PC-9 (cell line): ENCODE measurements at regions not wholly inside any gene's neighbourhood (a gene's known extent, or its start where the extent isn't known, plus 50 kb on each side); places are given as distances from the start of the nearest gene placed in this dataset.

Experiments used
- BruUV-seq: library from RNA; stranded (reverse); fragments of 400-500 nt; replicated peaks from 2 replicates; lab custom pipeline; 2021; lab: Mats Ljungman, UMichigan
- CTCF ChIA-PET: fragments of 300-600 bp; sonication (Branson Sonifier 250); formaldehyde crosslinking; loops from one replicate; lab custom pipeline; 2022; ENCODE audit warnings: antibody characterized with exemption; lab: Charles Lee
- POLR2A ChIA-PET: fragments of 300-600 bp; sonication (Branson Sonifier 250); formaldehyde crosslinking; loops from one replicate; lab custom pipeline; 2022; ENCODE audit warnings: antibody characterized with exemption; ENCODE audit not compliant: unreplicated experiment; lab: Charles Lee
- DNase-seq, 2 experiments: peaks; one replicate each; pipeline versions ENCODE4 v3.0.0 to v3.0.0-alpha.2; 2015 to 2022; ENCODE audit warnings: mixed read lengths in 1 of 2
- H2AFZ ChIP-seq: fragments of 200-600 bp; sonication (generic); 2 replicates; pipeline ENCODE4 v1.8.1; 2017; ENCODE audit warnings: antibody characterized with exemption
- H3F3A ChIP-seq: fragments of 200-600 bp; sonication (generic); 2 replicates; pipeline ENCODE4 v1.8.1; 2017; ENCODE audit warnings: antibody characterized with exemption, mild to moderate bottlenecking, low read depth; ENCODE audit not compliant: insufficient read depth
- H3K27ac ChIP-seq: fragments of 200-600 bp; sonication (generic); 2 replicates; pipeline ENCODE4 v1.6.1; 2016; ENCODE audit warnings: mixed run types
- H3K27me3 ChIP-seq: fragments of 200-600 bp; sonication (generic); 2 replicates; pipeline ENCODE4 v1.6.1; 2016; ENCODE audit warnings: low read depth, mixed run types; ENCODE audit not compliant: insufficient read depth
- H3K36me3 ChIP-seq: fragments of 200-600 bp; sonication (generic); 2 replicates; pipeline ENCODE4 v1.6.1; 2016; ENCODE audit warnings: low read depth, mixed run types
- H3K4me1 ChIP-seq: fragments of 200-600 bp; sonication (generic); replicated peaks from 2 replicates; pipeline ENCODE4 v1.6.1; 2016; ENCODE audit warnings: mixed run types; ENCODE audit not compliant: insufficient read depth
- H3K4me2 ChIP-seq: fragments of 200-600 bp; sonication (generic); 2 replicates; pipeline ENCODE4 v1.6.1; 2017; ENCODE audit warnings: mixed run types
- H3K4me3 ChIP-seq: fragments of 200-600 bp; sonication (generic); 2 replicates; pipeline ENCODE4 v1.6.1; 2016; ENCODE audit warnings: mixed run types
- H3K79me2 ChIP-seq: fragments of 200-600 bp; sonication (generic); 2 replicates; pipeline ENCODE4 v1.6.1; 2017; ENCODE audit warnings: low read depth, mixed run types
- H3K9me2 ChIP-seq: fragments of 200-600 bp; sonication (generic); 2 replicates; pipeline ENCODE4 v1.8.1; 2017; ENCODE audit warnings: mild to moderate bottlenecking; ENCODE audit not compliant: insufficient read depth
- H3K9me3 ChIP-seq: fragments of 200-600 bp; sonication (generic); 2 replicates; pipeline ENCODE4 v1.8.1; 2016; ENCODE audit warnings: low read depth; ENCODE audit not compliant: insufficient read depth
- H4K20me1 ChIP-seq: fragments of 200-600 bp; sonication (generic); 2 replicates; pipeline ENCODE4 v1.8.1; 2017; ENCODE audit not compliant: insufficient read depth
- EZH2 ChIP-seq: fragments of 200-600 bp; sonication (generic); IDR thresholded peaks from 2 replicates; pipeline ENCODE4 v1.8.0; 2017; ENCODE audit warnings: antibody characterized with exemption, low read depth
- intact Hi-C: fragments of 100-400 bp; cut with micrococcal nuclease; formaldehyde crosslinking; loops from one replicate; pipeline ENCODE4 v1.10.0; 2022; ENCODE audit not compliant: unreplicated experiment
- TF ChIP-seq, protein P1 (sequence below): fragments of 200-600 bp; sonication (generic); conservative IDR thresholded peaks from 2 replicates; pipeline ENCODE4 v1.6.1; 2017; ENCODE audit warnings: mixed run types, antibody characterized with exemption, mild to moderate bottlenecking, moderate library complexity

GRCh38 chr1:148318904-148319242 lies 164.2 kb downstream of the PPIAL4G start:
- DNase-seq = no peak
- peaks cover 10% of the 10 kb centered on the region; the same call in 1 of the 2 replicates for H3F3A ChIP-seq
- H3K4me1 ChIP-seq = no peaks in the 10 kb centered on the region
- H3K4me2 ChIP-seq = no peak overlapping the region
- no peaks in the 10 kb centered on the region for H4K20me1 ChIP-seq
- intact Hi-C loops = no loop called here
- H3K9me3 ChIP-seq = peaks cover 11% of the 10 kb centered on the region; the same call in 1 of the 2 replicates
- H3K27ac ChIP-seq = no peak overlapping the region
- no peak overlapping the region for H3K4me3 ChIP-seq
- TF ChIP-seq, protein P1, sequence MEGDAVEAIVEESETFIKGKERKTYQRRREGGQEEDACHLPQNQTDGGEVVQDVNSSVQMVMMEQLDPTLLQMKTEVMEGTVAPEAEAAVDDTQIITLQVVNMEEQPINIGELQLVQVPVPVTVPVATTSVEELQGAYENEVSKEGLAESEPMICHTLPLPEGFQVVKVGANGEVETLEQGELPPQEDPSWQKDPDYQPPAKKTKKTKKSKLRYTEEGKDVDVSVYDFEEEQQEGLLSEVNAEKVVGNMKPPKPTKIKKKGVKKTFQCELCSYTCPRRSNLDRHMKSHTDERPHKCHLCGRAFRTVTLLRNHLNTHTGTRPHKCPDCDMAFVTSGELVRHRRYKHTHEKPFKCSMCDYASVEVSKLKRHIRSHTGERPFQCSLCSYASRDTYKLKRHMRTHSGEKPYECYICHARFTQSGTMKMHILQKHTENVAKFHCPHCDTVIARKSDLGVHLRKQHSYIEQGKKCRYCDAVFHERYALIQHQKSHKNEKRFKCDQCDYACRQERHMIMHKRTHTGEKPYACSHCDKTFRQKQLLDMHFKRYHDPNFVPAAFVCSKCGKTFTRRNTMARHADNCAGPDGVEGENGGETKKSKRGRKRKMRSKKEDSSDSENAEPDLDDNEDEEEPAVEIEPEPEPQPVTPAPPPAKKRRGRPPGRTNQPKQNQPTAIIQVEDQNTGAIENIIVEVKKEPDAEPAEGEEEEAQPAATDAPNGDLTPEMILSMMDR = no peak
- no peak for TF ChIP-seq EZH2
- H3K27me3 ChIP-seq = no peaks in the 10 kb centered on the region
- no peak overlapping the region for H2AFZ ChIP-seq
- ChIA-PET CTCF (no interaction called here), POLR2A (no interaction called here)
- no peaks in the 10 kb centered on the region for H3K79me2 ChIP-seq
- H3K9me2 ChIP-seq = no peaks in the 10 kb centered on the region
- H3K36me3 ChIP-seq = no peaks in the 10 kb centered on the region
- no TSS peak for BruUV-seq

DNA sequence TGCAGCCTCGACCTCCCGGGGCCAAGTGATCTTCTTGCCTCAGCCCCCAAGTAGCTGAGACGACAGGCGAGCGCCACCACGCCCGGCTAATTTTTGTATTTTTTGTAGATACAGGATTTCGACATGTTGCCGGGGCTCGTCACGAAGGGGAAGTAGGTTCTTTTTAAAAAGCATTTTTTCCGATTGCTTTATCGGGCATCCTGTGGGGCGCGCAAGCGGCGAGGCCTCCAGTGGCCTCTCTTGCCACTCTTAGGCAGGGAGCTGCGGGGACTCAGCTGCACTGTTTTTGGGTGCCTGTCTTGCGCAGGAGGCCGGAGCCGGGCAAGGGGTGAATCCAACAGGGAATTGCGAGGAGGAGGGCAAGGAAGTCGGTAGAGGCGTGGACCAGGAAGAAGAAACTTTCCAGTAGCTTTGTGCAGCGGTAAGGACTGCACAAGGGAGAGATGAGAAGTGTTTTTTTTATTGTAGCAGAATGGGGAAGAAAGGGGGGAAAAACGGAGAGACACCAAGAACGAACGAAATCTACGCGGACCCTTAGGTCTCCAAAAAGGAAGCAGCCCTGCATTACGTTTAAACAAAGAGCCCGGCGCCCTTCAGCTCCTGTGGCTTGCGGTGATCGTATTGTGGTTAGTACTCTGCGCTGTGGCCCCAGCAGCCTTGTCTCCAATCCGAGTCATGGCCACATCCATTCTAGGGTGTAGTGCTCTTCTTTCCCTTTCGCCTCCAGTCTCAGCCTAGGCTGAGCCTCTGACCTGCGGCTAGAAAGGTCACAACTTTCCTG lies 164.8 kb downstream of the PPIAL4G start:
- TF ChIP-seq, protein P1 = no peak
- TF ChIP-seq EZH2 = no peak
- Histone ChIP-seq H3K4me3 (no peak overlapping the region), H3K27me3 (no peaks in the 10 kb centered on the region), H3K36me3 (no peaks in the 10 kb centered on the region), H3K27ac (no peak overlapping the region), H3F3A (peaks cover 10% of the 10 kb centered on the region; the same call in 1 of the 2 replicates), H3K4me1 (no peaks in the 10 kb centered on the region), H3K9me3 (peaks cover 16% of the 10 kb centered on the region; the same call in 1 of the 2 replicates), H4K20me1 (no peaks in the 10 kb centered on the region), H3K4me2 (no peak overlapping the region), H3K9me2 (no peaks in the 10 kb centered on the region), H2AFZ (no peak overlapping the region), H3K79me2 (no peaks in the 10 kb centered on the region)
- BruUV-seq = no TSS peak
- ChIA-PET CTCF (no interaction called here), POLR2A (interaction anchor here (0.6 kb wide), 1 partner anchor 55 kb away, joined by 4 read pairs; no protein-coding TSS in a partner anchor)
- intact Hi-C loops = no loop called here
- no peak for DNase-seq

DNA sequence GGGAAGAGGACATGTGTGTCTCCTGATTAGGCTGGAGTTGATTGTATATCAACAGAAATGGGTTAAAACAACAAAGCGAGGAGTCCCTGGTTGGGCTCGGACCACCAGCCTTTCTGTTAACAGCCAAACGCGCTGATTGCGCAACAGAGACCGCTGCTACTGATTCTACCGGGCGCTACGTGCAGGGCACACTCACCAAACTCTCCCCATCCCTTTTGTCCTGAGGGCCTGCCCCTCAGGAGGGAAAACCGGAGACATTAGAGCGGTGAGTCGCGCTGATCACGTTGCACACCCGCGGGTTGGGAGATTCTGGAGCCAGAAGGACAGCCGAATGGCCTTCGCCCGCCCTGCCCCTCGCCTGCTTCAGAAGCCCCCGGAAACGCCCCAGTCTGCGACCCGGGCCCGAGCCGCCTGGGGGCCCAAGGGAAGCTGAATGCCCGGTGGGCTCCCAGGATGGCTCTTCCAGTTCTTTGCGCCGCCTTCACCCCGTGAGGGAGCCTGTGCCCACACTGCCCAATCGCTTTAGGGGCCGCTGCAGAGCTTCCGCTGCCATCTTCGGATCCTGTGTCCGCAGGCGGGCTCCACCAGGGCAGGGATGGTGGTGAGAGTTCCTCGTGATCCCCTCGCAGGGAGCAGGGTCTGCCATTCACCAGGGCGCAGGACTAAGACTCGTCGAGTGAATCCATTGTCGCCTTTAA lies 165.4 kb upstream of the NBPF11 start:
- Histone ChIP-seq H3K9me3 (peaks cover 18% of the 10 kb centered on the region; the same call in 1 of the 2 replicates), H3K79me2 (no peaks in the 10 kb centered on the region), H3K27me3 (no peaks in the 10 kb centered on the region), H3K4me3 (no peak overlapping the region), H3K9me2 (no peaks in the 10 kb centered on the region), H3K4me1 (no peaks in the 10 kb centered on the region), H3F3A (peaks cover 10% of the 10 kb centered on the region; the same call in 1 of the 2 replicates), H3K27ac (no peak overlapping the region), H4K20me1 (no peaks in the 10 kb centered on the region), H2AFZ (no peak overlapping the region), H3K36me3 (no peaks in the 10 kb centered on the region), H3K4me2 (no peak overlapping the region)
- CTCF ChIA-PET = no interaction called here
- POLR2A ChIA-PET = no interaction called here
- no peak for TF ChIP-seq EZH2
- TF ChIP-seq, protein P1 = no peak
- no TSS peak for BruUV-seq
- intact Hi-C loops = no loop called here
- no peak for DNase-seq
